ENCODE measurements at regions not wholly inside any gene's neighbourhood (a gene's known extent, or its start where the extent isn't known, plus 50 kb on each side); places are given as distances from the start of the nearest gene placed in this dataset.

DNA sequence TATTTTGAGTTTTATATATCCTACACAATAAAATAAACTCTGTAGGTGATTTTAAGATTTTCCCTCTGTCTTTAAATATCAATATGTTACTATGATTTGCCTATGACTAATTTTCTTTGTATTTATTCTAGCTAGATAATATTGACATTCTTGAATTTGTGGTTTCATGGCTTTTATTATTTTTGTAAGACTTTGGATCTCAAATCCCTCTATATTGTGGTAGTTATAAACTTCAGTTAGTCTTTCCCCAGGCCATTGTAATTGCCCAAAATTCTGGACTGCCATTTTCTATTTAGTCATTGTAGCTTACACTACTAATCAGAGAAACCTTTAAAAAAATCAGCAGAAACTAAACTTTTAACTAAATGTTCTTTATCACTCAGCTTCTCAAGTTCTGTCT, 1559.3 kb upstream of the GBE1 start:
- TF ChIP-seq EZH2 (IDR thresholded peaks at IDR 0.05; ENCODE audit: borderline replicate concordance, control insufficient read depth, low read depth, low read length) = no peak
- no peak for TF ChIP-seq NFYB (IDR thresholded peaks at IDR 0.05; ENCODE audit: insufficient read depth, low read depth, low read length)
- TF ChIP-seq NR2C2 (IDR thresholded peaks at IDR 0.05; ENCODE audit: borderline replicate concordance, control insufficient read depth, insufficient read length, low read depth) = no peak
- no peak for TF ChIP-seq CBFB (IDR thresholded peaks at IDR 0.05; ENCODE audit: low read depth)
- TF ChIP-seq ATF7 (IDR thresholded peaks at IDR 0.05; ENCODE audit: low read depth) = no peak
- TF ChIP-seq SMAD5 (IDR thresholded peaks at IDR 0.05; ENCODE audit: low read depth) = no peak
- TF ChIP-seq SREBF2 (IDR thresholded peaks at IDR 0.05; ENCODE audit: low read length) = no peak
- no peak for TF ChIP-seq YY1 (IDR thresholded peaks at IDR 0.05; ENCODE audit: low read depth, low read length)
- TF ChIP-seq HCFC1 (IDR thresholded peaks at IDR 0.05; ENCODE audit: low read length) = no peak
- TF ChIP-seq FOXM1 (IDR thresholded peaks at IDR 0.05; ENCODE audit: low read depth, low read length) = no peak

Data from GM12878 (cell line).